Vagina (tissue), 2 donors: ENCODE measurements at regions not wholly inside any gene's neighbourhood (a gene's known extent, or its start where the extent isn't known, plus 50 kb on each side); places are given as distances from the start of the nearest gene placed in this dataset.

Experiments used
- CTCF ChIP-seq, 3 experiments: fragments of 450-650 bp in 2 of 3; fragments of 200-600 bp in 1 of 3; sonication (generic) in 1 of 3; IDR thresholded peaks; one replicate each; pipeline ENCODE4 v1.5.1; 2017 to 2019; ENCODE audit warnings: antibody characterized with exemption in 3 of 3, mild to moderate bottlenecking in 2 of 3, moderate library complexity in 2 of 3
- POLR2A ChIP-seq, 2 donors: fragments of 450-650 bp; IDR thresholded peaks; one replicate each; pipeline ENCODE4 v1.6.1; 2017; ENCODE audit warnings: antibody characterized with exemption in 2 of 2, mild to moderate bottlenecking in 2 of 2, moderate library complexity in 2 of 2
- POLR2AphosphoS5 ChIP-seq, 2 donors: sonication (generic); formaldehyde crosslinking; IDR thresholded peaks; one replicate each; pipeline ENCODE4 v1.9.0; 2017; ENCODE audit warnings: antibody characterized with exemption in 2 of 2, mild to moderate bottlenecking in 2 of 2, low read depth in 1 of 2; ENCODE audit not compliant: insufficient read depth in 1 of 2

- TF ChIP-seq CTCF (IDR thresholded peaks at IDR 0.05) = no peak
- TF ChIP-seq POLR2A (IDR thresholded peaks at IDR 0.05) = no peak
- TF ChIP-seq POLR2AphosphoS5 (IDR thresholded peaks at IDR 0.05; ENCODE audit: insufficient read depth in 1 of 2, low read depth in 1 of 2) = no peak
Measured at GRCh38 chr14:104245075-104245474, 106.7 kb downstream of the KIF26A start.
